PFSK-1 (cell line): ENCODE measurements at regions not wholly inside any gene's neighbourhood (a gene's known extent, or its start where the extent isn't known, plus 50 kb on each side); places are given as distances from the start of the nearest gene placed in this dataset.

Source experiments
- FOXP2 ChIP-seq: optimal IDR thresholded peaks from 2 replicates; pipeline ENCODE3; 2011; ENCODE audit warnings: borderline replicate concordance, control low read depth, inconsistent platforms; ENCODE audit not compliant: insufficient read depth; ENCODE audit errors: extremely low read length, extremely low read depth
- POLR2AphosphoS5 ChIP-seq: IDR thresholded peaks from 2 replicates; pipeline ENCODE4 v1.6.1; 2012; ENCODE audit warnings: low read depth, mild to moderate bottlenecking, control low read depth, low read length, moderate library complexity
- REST ChIP-seq, 2 experiments: IDR thresholded peaks; 2 replicates each; pipeline versions ENCODE4 v1.6.1 to v1.8.0; 2011 to 2012; ENCODE audit warnings: low read depth in 2 of 2, low read length in 2 of 2, control low read depth in 1 of 2, inconsistent platforms in 1 of 2, mild to moderate bottlenecking in 1 of 2, moderate library complexity in 1 of 2; ENCODE audit not compliant: insufficient read depth in 1 of 2
- SIN3A ChIP-seq: IDR thresholded peaks from 2 replicates; pipeline ENCODE4 v1.6.1; 2012; ENCODE audit warnings: mild to moderate bottlenecking, low read length, moderate library complexity, borderline replicate concordance; ENCODE audit not compliant: insufficient read depth
- TAF1 ChIP-seq: IDR thresholded peaks from 2 replicates; pipeline ENCODE4 v1.6.1; 2012; ENCODE audit warnings: low read length, control low read depth, borderline replicate concordance; ENCODE audit not compliant: insufficient read depth

DNA sequence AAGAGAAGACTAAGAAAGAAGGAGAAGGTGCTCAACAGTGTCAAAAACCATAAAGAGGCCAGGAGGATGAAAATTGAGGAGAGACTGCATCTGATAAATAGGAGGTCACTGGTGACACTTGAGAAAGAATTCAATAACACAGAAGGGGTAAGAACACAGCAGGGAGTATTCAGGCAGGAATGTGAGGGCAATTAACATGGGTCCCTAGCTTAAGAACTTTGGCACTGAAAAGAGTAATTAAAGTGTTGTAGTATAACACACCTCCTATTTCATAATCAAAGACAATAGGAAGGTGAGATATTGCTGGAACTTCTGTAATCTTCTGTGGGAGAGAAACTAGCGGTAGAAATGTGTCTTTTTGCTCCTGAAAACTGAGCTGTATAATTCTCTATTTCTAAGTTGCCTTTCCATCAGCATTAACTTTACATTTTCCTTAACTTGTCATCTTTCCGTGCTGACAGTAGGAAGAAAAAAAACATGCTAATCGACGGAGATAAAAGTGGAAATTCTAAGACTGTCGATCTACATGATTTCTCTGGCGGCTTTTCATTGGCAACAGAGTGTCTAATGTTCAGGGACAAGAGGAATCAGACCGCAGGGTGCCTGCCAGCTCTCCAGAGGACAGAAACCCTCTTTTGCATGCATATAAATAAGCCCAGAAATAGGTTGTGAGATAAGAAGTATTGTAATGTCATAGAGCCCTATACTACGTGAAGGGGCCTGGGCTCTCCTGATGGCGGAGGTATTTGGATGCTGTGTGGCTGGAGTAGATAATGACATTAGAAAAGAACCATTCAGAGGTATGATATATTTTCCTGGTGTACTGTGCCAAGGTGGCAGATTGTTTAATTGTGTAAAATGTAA is 147.9 kb upstream of the GAP43 start:
- TF ChIP-seq TAF1 = no peak
- no peak for TF ChIP-seq REST (IDR thresholded peaks at IDR 0.05; ENCODE audit: insufficient read depth in 1 of 2, low read depth in 2 of 2, low read length in 2 of 2)
- no peak for TF ChIP-seq POLR2AphosphoS5
- no peak for TF ChIP-seq SIN3A
- TF ChIP-seq FOXP2 = no peak
